Activated naive CD4-positive, alpha-beta T cell treated with anti-CD3 and anti-CD28 coated beads, Interleukin-2, amount 50 U/mL, for 24 hours (primary cell): ENCODE measurements at regions not wholly inside any gene's neighbourhood (a gene's known extent, or its start where the extent isn't known, plus 50 kb on each side); places are given as distances from the start of the nearest gene placed in this dataset.

Source experiments
- H3K27ac Mint-ChIP-seq: one replicate; pipeline ENCODE4 v1.8.0; 2021; ENCODE audit warnings: mild to moderate bottlenecking, mixed read lengths
- H3K27me3 Mint-ChIP-seq: one replicate; pipeline ENCODE4 v1.8.0; 2021; ENCODE audit warnings: mixed read lengths
- H3K36me3 Mint-ChIP-seq: one replicate; pipeline ENCODE4 v1.8.0; 2021; ENCODE audit warnings: mixed read lengths
- H3K4me1 Mint-ChIP-seq: one replicate; pipeline ENCODE4 v1.8.0; 2021; ENCODE audit warnings: mixed read lengths
- H3K4me3 Mint-ChIP-seq: one replicate; pipeline ENCODE4 v1.8.0; 2021; ENCODE audit warnings: mild to moderate bottlenecking, mixed read lengths
- H3K9me3 Mint-ChIP-seq: one replicate; pipeline ENCODE4 v1.8.0; 2021; ENCODE audit warnings: mixed read lengths

- Mint-ChIP-seq H3K9me3 (peaks cover 3% of the 10 kb centered on the region), H3K27ac (no peak overlapping the region), H3K27me3 (peaks cover 2% of the 10 kb centered on the region), H3K36me3 (no peaks in the 10 kb centered on the region), H3K4me1 (no peaks in the 10 kb centered on the region), H3K4me3 (no peak overlapping the region)
Measured at GRCh38 chr10:37703114-37703513, 154.3 kb downstream of the ZNF248 start.

GRCh38 chr10:37701781-37702493 is 155.5 kb downstream of the ZNF248 start:
- no peaks in the 10 kb centered on the region for H3K4me1 Mint-ChIP-seq
- peaks cover 2% of the 10 kb centered on the region for H3K27me3 Mint-ChIP-seq
- H3K4me3 Mint-ChIP-seq = no peak overlapping the region
- H3K36me3 Mint-ChIP-seq = no peaks in the 10 kb centered on the region
- H3K27ac Mint-ChIP-seq = no peak overlapping the region
- H3K9me3 Mint-ChIP-seq = peaks cover under 1% of the 10 kb centered on the region

- Mint-ChIP-seq H3K27ac (no peak overlapping the region), H3K4me3 (no peak overlapping the region)
Measured at GRCh38 chr10:37700886-37701780, 156.3 kb downstream of the ZNF248 start.

GRCh38 chr10:37687581-37687980 is 169.8 kb downstream of the ZNF248 start:
- H3K4me3 Mint-ChIP-seq = no peak overlapping the region
- H3K27ac Mint-ChIP-seq = no peak overlapping the region
- peaks cover 19% of the 10 kb centered on the region for H3K9me3 Mint-ChIP-seq
- no peaks in the 10 kb centered on the region for H3K4me1 Mint-ChIP-seq
- H3K36me3 Mint-ChIP-seq = no peaks in the 10 kb centered on the region
- H3K27me3 Mint-ChIP-seq = no peaks in the 10 kb centered on the region

More at GRCh38 chr10:37700886-37701780, 156.3 kb downstream of the ZNF248 start:
- H3K4me1 Mint-ChIP-seq = no peaks in the 10 kb centered on the region
- peaks cover 2% of the 10 kb centered on the region for H3K27me3 Mint-ChIP-seq
- H3K36me3 Mint-ChIP-seq = no peaks in the 10 kb centered on the region
- H3K9me3 Mint-ChIP-seq = peaks cover 8% of the 10 kb centered on the region

- Mint-ChIP-seq H3K4me3 (no peak overlapping the region), H3K27me3 (no peaks in the 10 kb centered on the region), H3K36me3 (no peaks in the 10 kb centered on the region), H3K27ac (no peak overlapping the region), H3K9me3 (peaks cover 19% of the 10 kb centered on the region), H3K4me1 (no peaks in the 10 kb centered on the region)
Measured at GRCh38 chr10:37685741-37686683, 171.4 kb downstream of the ZNF248 start.

- H3K9me3 Mint-ChIP-seq = peaks cover 11% of the 10 kb centered on the region
- H3K4me1 Mint-ChIP-seq = no peaks in the 10 kb centered on the region
- H3K27ac Mint-ChIP-seq = no peak overlapping the region
- no peaks in the 10 kb centered on the region for H3K36me3 Mint-ChIP-seq
- no peak overlapping the region for H3K4me3 Mint-ChIP-seq
- H3K27me3 Mint-ChIP-seq = no peaks in the 10 kb centered on the region
Measured at GRCh38 chr10:37684765-37685164, 172.6 kb downstream of the ZNF248 start.

- no peak overlapping the region for H3K4me3 Mint-ChIP-seq
- no peaks in the 10 kb centered on the region for H3K27me3 Mint-ChIP-seq
- no peaks in the 10 kb centered on the region for H3K4me1 Mint-ChIP-seq
- H3K9me3 Mint-ChIP-seq = no peaks in the 10 kb centered on the region
- no peaks in the 10 kb centered on the region for H3K36me3 Mint-ChIP-seq
- no peak overlapping the region for H3K27ac Mint-ChIP-seq
Measured at GRCh38 chr10:37682617-37683016, 174.8 kb downstream of the ZNF248 start.

GRCh38 chr10:37681617-37681999 is 175.8 kb downstream of the ZNF248 start:
- H3K27me3 Mint-ChIP-seq = no peaks in the 10 kb centered on the region

GRCh38 chr10:37680716-37681616 is 176.4 kb downstream of the ZNF248 start:
- Mint-ChIP-seq H3K27me3 (no peaks in the 10 kb centered on the region), H3K36me3 (no peaks in the 10 kb centered on the region), H3K27ac (no peak overlapping the region), H3K4me1 (no peaks in the 10 kb centered on the region), H3K9me3 (no peaks in the 10 kb centered on the region), H3K4me3 (no peak overlapping the region)

More at GRCh38 chr10:37681617-37681999, 175.8 kb downstream of the ZNF248 start:
- Mint-ChIP-seq H3K36me3 (no peaks in the 10 kb centered on the region), H3K27ac (no peak overlapping the region), H3K4me1 (no peaks in the 10 kb centered on the region), H3K9me3 (no peaks in the 10 kb centered on the region), H3K4me3 (no peak overlapping the region)

- Mint-ChIP-seq H3K27ac (no peak overlapping the region), H3K27me3 (no peaks in the 10 kb centered on the region), H3K9me3 (peaks cover 4% of the 10 kb centered on the region), H3K36me3 (no peaks in the 10 kb centered on the region), H3K4me1 (no peaks in the 10 kb centered on the region), H3K4me3 (no peak overlapping the region)
Measured at GRCh38 chr10:37680243-37680683, 177.1 kb downstream of the ZNF248 start.

- Mint-ChIP-seq H3K9me3 (peaks cover 8% of the 10 kb centered on the region), H3K4me3 (no peak overlapping the region), H3K36me3 (no peaks in the 10 kb centered on the region), H3K27ac (no peak overlapping the region), H3K4me1 (no peaks in the 10 kb centered on the region), H3K27me3 (no peaks in the 10 kb centered on the region)
Measured at GRCh38 chr10:37679465-37679864, 177.9 kb downstream of the ZNF248 start.

- H3K27me3 Mint-ChIP-seq = no peaks in the 10 kb centered on the region
- no peak overlapping the region for H3K4me3 Mint-ChIP-seq
- H3K9me3 Mint-ChIP-seq = peaks cover 16% of the 10 kb centered on the region
- H3K36me3 Mint-ChIP-seq = no peaks in the 10 kb centered on the region
- no peaks in the 10 kb centered on the region for H3K4me1 Mint-ChIP-seq
- no peak overlapping the region for H3K27ac Mint-ChIP-seq
Measured at GRCh38 chr10:37675449-37675848, 182.0 kb downstream of the ZNF248 start.

GRCh38 chr10:37671802-37672201 is 185.6 kb downstream of the ZNF248 start:
- Mint-ChIP-seq H3K4me1 (no peaks in the 10 kb centered on the region), H3K9me3 (peaks cover 24% of the 10 kb centered on the region), H3K36me3 (no peaks in the 10 kb centered on the region), H3K27me3 (no peaks in the 10 kb centered on the region), H3K27ac (no peak overlapping the region), H3K4me3 (no peak overlapping the region)

- no peak overlapping the region for H3K27ac Mint-ChIP-seq
- H3K27me3 Mint-ChIP-seq = no peaks in the 10 kb centered on the region
- no peaks in the 10 kb centered on the region for H3K36me3 Mint-ChIP-seq
- peaks cover 29% of the 10 kb centered on the region for H3K9me3 Mint-ChIP-seq
- H3K4me3 Mint-ChIP-seq = no peak overlapping the region
- no peaks in the 10 kb centered on the region for H3K4me1 Mint-ChIP-seq
Measured at GRCh38 chr10:37667736-37668135, 189.7 kb downstream of the ZNF248 start.
